ENCODE measurements at regions not wholly inside any gene's neighbourhood (a gene's known extent, or its start where the extent isn't known, plus 50 kb on each side); places are given as distances from the start of the nearest gene placed in this dataset.

- Histone ChIP-seq H3K9me3 (no peaks in the 10 kb centered on the region), H3K4me3 (no peak overlapping the region), H3K4me1 (no peaks in the 10 kb centered on the region), H3K36me3 (replicated peaks) (no peaks in the 10 kb centered on the region), H3K27me3 (ENCODE audit: low read depth) (no peaks in the 10 kb centered on the region)
- in situ Hi-C loops (cut with MboI; ENCODE audit: low sequenced_read_pairs): no loop called here
- DNase-seq (ENCODE audit: low spot score in 2 of 2): no peak
Measured at GRCh38 chr7:155987681-155988235, 175.5 kb upstream of the SHH start.

- in situ Hi-C loops (cut with MboI; ENCODE audit: low sequenced_read_pairs): no loop called here
- no peak overlapping the region for H3K4me3 ChIP-seq
- H3K36me3 ChIP-seq (replicated peaks): no peaks in the 10 kb centered on the region
- no peak for DNase-seq (ENCODE audit: low spot score in 2 of 2)
- no peaks in the 10 kb centered on the region for H3K9me3 ChIP-seq
- no peaks in the 10 kb centered on the region for H3K27me3 ChIP-seq (ENCODE audit: low read depth)
- no peaks in the 10 kb centered on the region for H3K4me1 ChIP-seq
Measured at GRCh38 chr7:155986497-155987160, 174.4 kb upstream of the SHH start.

GRCh38 chr7:155985518-155986250 is 173.4 kb upstream of the SHH start:
- H3K9me3 ChIP-seq: no peaks in the 10 kb centered on the region
- H3K4me1 ChIP-seq: no peaks in the 10 kb centered on the region
- DNase-seq (ENCODE audit: low spot score in 2 of 2): no peak
- H3K27me3 ChIP-seq (ENCODE audit: low read depth): no peaks in the 10 kb centered on the region
- in situ Hi-C loops (cut with MboI; ENCODE audit: low sequenced_read_pairs): no loop called here
- no peaks in the 10 kb centered on the region for H3K36me3 ChIP-seq (replicated peaks)
- no peak overlapping the region for H3K4me3 ChIP-seq

- H3K36me3 ChIP-seq (replicated peaks): no peaks in the 10 kb centered on the region
- H3K9me3 ChIP-seq: no peaks in the 10 kb centered on the region
- H3K4me1 ChIP-seq: no peaks in the 10 kb centered on the region
- no peak for DNase-seq (ENCODE audit: low spot score in 2 of 2)
- H3K27me3 ChIP-seq (ENCODE audit: low read depth): no peaks in the 10 kb centered on the region
- in situ Hi-C loops (cut with MboI; ENCODE audit: low sequenced_read_pairs): no loop called here
- no peak overlapping the region for H3K4me3 ChIP-seq
Measured at GRCh38 chr7:155984609-155985405, 172.5 kb upstream of the SHH start.

GRCh38 chr7:155984028-155984580 is 171.8 kb upstream of the SHH start:
- no peaks in the 10 kb centered on the region for H3K4me1 ChIP-seq
- no peaks in the 10 kb centered on the region for H3K9me3 ChIP-seq
- no peak for DNase-seq (ENCODE audit: low spot score in 2 of 2)
- in situ Hi-C loops (cut with MboI; ENCODE audit: low sequenced_read_pairs): no loop called here
- no peak overlapping the region for H3K4me3 ChIP-seq
- H3K27me3 ChIP-seq (ENCODE audit: low read depth): no peaks in the 10 kb centered on the region
- no peaks in the 10 kb centered on the region for H3K36me3 ChIP-seq (replicated peaks)

- in situ Hi-C loops (cut with MboI; ENCODE audit: low sequenced_read_pairs): no loop called here
- Histone ChIP-seq H3K36me3 (replicated peaks) (no peaks in the 10 kb centered on the region), H3K4me1 (no peaks in the 10 kb centered on the region), H3K4me3 (no peak overlapping the region), H3K9me3 (no peaks in the 10 kb centered on the region), H3K27me3 (ENCODE audit: low read depth) (no peaks in the 10 kb centered on the region)
- DNase-seq (ENCODE audit: low spot score in 2 of 2): no peak
Measured at GRCh38 chr7:155983176-155983815, 171.0 kb upstream of the SHH start.

GRCh38 chr7:155981703-155982102 is 169.4 kb upstream of the SHH start:
- H3K27me3 ChIP-seq (ENCODE audit: low read depth): no peaks in the 10 kb centered on the region

GRCh38 chr7:155980841-155981240 is 168.6 kb upstream of the SHH start:
- peak in 1 of 2 experiments; percentile 1 for DNase-seq (ENCODE audit: low spot score in 2 of 2)
- H3K9me3 ChIP-seq: no peaks in the 10 kb centered on the region
- no peaks in the 10 kb centered on the region for H3K4me1 ChIP-seq
- H3K4me3 ChIP-seq: no peak overlapping the region
- H3K27me3 ChIP-seq (ENCODE audit: low read depth): no peaks in the 10 kb centered on the region
- H3K36me3 ChIP-seq (replicated peaks): no peaks in the 10 kb centered on the region
- in situ Hi-C loops (cut with MboI; ENCODE audit: low sequenced_read_pairs): no loop called here

More at GRCh38 chr7:155981703-155982102, 169.4 kb upstream of the SHH start:
- Histone ChIP-seq H3K4me1 (no peaks in the 10 kb centered on the region), H3K36me3 (replicated peaks) (no peaks in the 10 kb centered on the region), H3K4me3 (no peak overlapping the region), H3K9me3 (no peaks in the 10 kb centered on the region)
- DNase-seq (ENCODE audit: low spot score in 2 of 2): no peak
- in situ Hi-C loops (cut with MboI; ENCODE audit: low sequenced_read_pairs): no loop called here

GRCh38 chr7:155979994-155980393 is 167.7 kb upstream of the SHH start:
- in situ Hi-C loops (cut with MboI; ENCODE audit: low sequenced_read_pairs): no loop called here
- DNase-seq (ENCODE audit: low spot score in 2 of 2): no peak
- H3K27me3 ChIP-seq (ENCODE audit: low read depth): no peaks in the 10 kb centered on the region

GRCh38 chr7:155979566-155979965 is 167.3 kb upstream of the SHH start:
- no peaks in the 10 kb centered on the region for H3K9me3 ChIP-seq
- no peaks in the 10 kb centered on the region for H3K36me3 ChIP-seq (replicated peaks)
- no peak overlapping the region for H3K4me3 ChIP-seq
- no peaks in the 10 kb centered on the region for H3K4me1 ChIP-seq
- DNase-seq (ENCODE audit: low spot score in 2 of 2): no peak
- in situ Hi-C loops (cut with MboI; ENCODE audit: low sequenced_read_pairs): no loop called here
- no peaks in the 10 kb centered on the region for H3K27me3 ChIP-seq (ENCODE audit: low read depth)

More at GRCh38 chr7:155979994-155980393, 167.7 kb upstream of the SHH start:
- Histone ChIP-seq H3K4me1 (no peaks in the 10 kb centered on the region), H3K36me3 (replicated peaks) (no peaks in the 10 kb centered on the region), H3K4me3 (no peak overlapping the region), H3K9me3 (no peaks in the 10 kb centered on the region)

GRCh38 chr7:155975490-155975889 is 163.2 kb upstream of the SHH start:
- Histone ChIP-seq H3K27me3 (ENCODE audit: low read depth) (no peaks in the 10 kb centered on the region), H3K4me3 (no peak overlapping the region), H3K4me1 (no peaks in the 10 kb centered on the region), H3K36me3 (replicated peaks) (no peaks in the 10 kb centered on the region), H3K9me3 (no peaks in the 10 kb centered on the region)
- DNase-seq (ENCODE audit: low spot score in 2 of 2): no peak
- in situ Hi-C loops (cut with MboI; ENCODE audit: low sequenced_read_pairs): no loop called here

GRCh38 chr7:155974186-155974897 is 162.1 kb upstream of the SHH start:
- no peaks in the 10 kb centered on the region for H3K4me1 ChIP-seq
- H3K27me3 ChIP-seq (ENCODE audit: low read depth): no peaks in the 10 kb centered on the region
- no peaks in the 10 kb centered on the region for H3K36me3 ChIP-seq (replicated peaks)
- H3K9me3 ChIP-seq: no peaks in the 10 kb centered on the region
- DNase-seq (ENCODE audit: low spot score in 2 of 2): no peak
- in situ Hi-C loops (cut with MboI; ENCODE audit: low sequenced_read_pairs): no loop called here
- H3K4me3 ChIP-seq: no peak overlapping the region

Data from HAP-1 (cell line).